Smooth muscle cell (in vitro differentiated cells): ENCODE measurements at regions not wholly inside any gene's neighbourhood (a gene's known extent, or its start where the extent isn't known, plus 50 kb on each side); places are given as distances from the start of the nearest gene placed in this dataset.

ENCODE experiments used
- DNase-seq: peaks from one replicate; lab custom pipeline; 2025; ENCODE audit not compliant: unreplicated experiment; lab: John Stamatoyannopoulos, UW
- H2AFZ ChIP-seq: fragments of 200-600 bp; sonication (generic); 2 replicates; pipeline ENCODE4 v1.6.0; 2016; ENCODE audit warnings: antibody characterized with exemption, low read depth, mild to moderate bottlenecking
- H3F3A ChIP-seq: fragments of 200-600 bp; sonication (generic); 2 replicates; pipeline ENCODE4 v1.6.0; 2017; ENCODE audit warnings: antibody characterized with exemption, low read depth
- H3K27ac ChIP-seq: fragments of 200-600 bp; sonication (generic); 2 replicates; pipeline ENCODE4 v1.5.1; 2016; ENCODE audit warnings: low read depth, mild to moderate bottlenecking
- H3K27me3 ChIP-seq: fragments of 200-600 bp; sonication (generic); 2 replicates; pipeline ENCODE4 v1.6.1; 2016; ENCODE audit warnings: low read depth, mild to moderate bottlenecking
- H3K36me3 ChIP-seq: fragments of 200-600 bp; sonication (generic); 2 replicates; pipeline ENCODE4 v1.5.1; 2016; ENCODE audit warnings: low read depth
- H3K4me1 ChIP-seq: fragments of 200-600 bp; sonication (generic); 2 replicates; pipeline ENCODE4 v1.5.1; 2016; ENCODE audit warnings: low read depth
- H3K4me2 ChIP-seq: fragments of 200-600 bp; sonication (generic); 2 replicates; pipeline ENCODE4 v1.6.0; 2016; ENCODE audit warnings: mild to moderate bottlenecking
- H3K4me3 ChIP-seq: fragments of 200-600 bp; sonication (generic); 2 replicates; pipeline ENCODE4 v1.5.1; 2016; ENCODE audit warnings: mild to moderate bottlenecking
- H3K79me2 ChIP-seq: fragments of 200-600 bp; sonication (generic); 2 replicates; pipeline ENCODE4 v1.6.0; 2016; ENCODE audit warnings: low read depth, mild to moderate bottlenecking
- H3K9ac ChIP-seq: fragments of 200-600 bp; sonication (generic); 2 replicates; pipeline ENCODE4 v1.6.0; 2016; ENCODE audit warnings: low read depth
- H3K9me3 ChIP-seq: fragments of 200-600 bp; sonication (generic); replicated peaks from 2 replicates; pipeline ENCODE4 v1.5.1; 2016; ENCODE audit warnings: low read depth
- H4K20me1 ChIP-seq: fragments of 200-600 bp; sonication (generic); 2 replicates; pipeline ENCODE4 v1.6.0; 2016; ENCODE audit warnings: low read depth
- WGBS: methylation state at CpG from one replicate; pipeline ENCODE4 v1.1.7; 2016; ENCODE audit warnings: low lambda C conversion rate; 5-methylcytosine and 5-hydroxymethylcytosine counted together
- TF ChIP-seq, protein P1 (sequence below): fragments of 200-600 bp; sonication (generic); IDR thresholded peaks from 2 replicates; pipeline ENCODE4 v1.5.1; 2017; ENCODE audit warnings: borderline replicate concordance, mild to moderate bottlenecking, antibody characterized with exemption; ENCODE audit not compliant: insufficient read depth, poor library complexity, severe bottlenecking

- TF ChIP-seq, protein P1, sequence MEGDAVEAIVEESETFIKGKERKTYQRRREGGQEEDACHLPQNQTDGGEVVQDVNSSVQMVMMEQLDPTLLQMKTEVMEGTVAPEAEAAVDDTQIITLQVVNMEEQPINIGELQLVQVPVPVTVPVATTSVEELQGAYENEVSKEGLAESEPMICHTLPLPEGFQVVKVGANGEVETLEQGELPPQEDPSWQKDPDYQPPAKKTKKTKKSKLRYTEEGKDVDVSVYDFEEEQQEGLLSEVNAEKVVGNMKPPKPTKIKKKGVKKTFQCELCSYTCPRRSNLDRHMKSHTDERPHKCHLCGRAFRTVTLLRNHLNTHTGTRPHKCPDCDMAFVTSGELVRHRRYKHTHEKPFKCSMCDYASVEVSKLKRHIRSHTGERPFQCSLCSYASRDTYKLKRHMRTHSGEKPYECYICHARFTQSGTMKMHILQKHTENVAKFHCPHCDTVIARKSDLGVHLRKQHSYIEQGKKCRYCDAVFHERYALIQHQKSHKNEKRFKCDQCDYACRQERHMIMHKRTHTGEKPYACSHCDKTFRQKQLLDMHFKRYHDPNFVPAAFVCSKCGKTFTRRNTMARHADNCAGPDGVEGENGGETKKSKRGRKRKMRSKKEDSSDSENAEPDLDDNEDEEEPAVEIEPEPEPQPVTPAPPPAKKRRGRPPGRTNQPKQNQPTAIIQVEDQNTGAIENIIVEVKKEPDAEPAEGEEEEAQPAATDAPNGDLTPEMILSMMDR: no peak
- no peaks in the 10 kb centered on the region for H3K27me3 ChIP-seq
- no peak overlapping the region for H3K27ac ChIP-seq
- peaks cover 9% of the 10 kb centered on the region for H3K4me1 ChIP-seq
- H4K20me1 ChIP-seq: no peaks in the 10 kb centered on the region
- no peaks in the 10 kb centered on the region for H3K36me3 ChIP-seq
- H2AFZ ChIP-seq: peak overlapping the region; percentile 34
- no peak overlapping the region for H3K4me3 ChIP-seq
- H3K4me2 ChIP-seq: no peak overlapping the region
- H3K79me2 ChIP-seq: no peaks in the 10 kb centered on the region
- no peaks in the 10 kb centered on the region for H3F3A ChIP-seq
- no peak overlapping the region for H3K9ac ChIP-seq
- H3K9me3 ChIP-seq: no peaks in the 10 kb centered on the region
- DNase-seq: no peak
Measured at GRCh38 chr3:41076399-41076798, 122.9 kb upstream of the CTNNB1 start.

DNA sequence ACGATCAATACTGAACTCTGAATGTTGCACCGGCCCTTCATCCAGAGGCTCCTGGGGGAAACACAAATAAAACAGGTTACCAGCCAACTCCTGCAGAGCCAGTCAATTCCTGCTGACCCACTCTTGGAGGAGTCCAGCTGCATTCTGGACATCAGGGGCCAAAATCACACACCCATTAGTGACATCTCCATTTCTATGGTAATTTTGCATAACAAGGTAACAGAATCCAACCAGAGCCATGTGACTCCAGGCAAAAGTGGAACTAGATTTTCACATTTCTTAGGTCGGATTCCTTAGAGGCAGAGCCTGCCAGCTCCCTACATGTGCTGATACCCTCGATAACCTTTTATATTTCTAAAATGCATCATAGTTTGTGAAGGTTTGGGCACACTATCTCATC is 119.2 kb upstream of the CTNNB1 start:
- Histone ChIP-seq H3K9ac (no peak overlapping the region), H3K36me3 (no peaks in the 10 kb centered on the region), H3K4me1 (peaks cover 9% of the 10 kb centered on the region), H3K4me2 (no peak overlapping the region), H2AFZ (no peak overlapping the region), H3K4me3 (no peak overlapping the region), H3K27ac (no peak overlapping the region), H4K20me1 (no peaks in the 10 kb centered on the region), H3K27me3 (no peaks in the 10 kb centered on the region), H3F3A (no peaks in the 10 kb centered on the region), H3K9me3 (no peaks in the 10 kb centered on the region), H3K79me2 (no peaks in the 10 kb centered on the region)
- TF ChIP-seq, protein P1: no peak
- WGBS: 80% methylated on average over 4 of the region's 4 CpGs
- DNase-seq: no peak

DNA sequence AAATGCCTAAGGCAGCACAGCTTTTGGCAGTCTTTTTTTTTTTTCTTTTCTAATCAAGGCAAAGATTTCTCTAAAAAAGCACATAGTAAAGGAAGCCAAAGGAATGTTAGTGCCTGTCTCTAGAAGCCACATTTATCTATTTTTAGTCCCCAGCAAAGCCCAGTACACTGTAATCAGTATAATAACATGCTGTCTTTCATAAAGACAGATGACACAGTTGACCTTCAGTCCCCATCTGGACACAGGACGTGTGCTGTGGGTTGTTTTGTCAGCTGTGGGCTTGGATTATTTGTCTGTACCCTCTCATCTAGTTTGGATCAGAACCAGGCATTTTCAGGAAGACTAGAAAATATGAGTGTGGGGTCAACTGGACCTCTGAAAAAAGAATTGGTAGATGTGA is 110.4 kb upstream of the CTNNB1 start:
- no peaks in the 10 kb centered on the region for H3K36me3 ChIP-seq
- no peak overlapping the region for H3K4me3 ChIP-seq
- H2AFZ ChIP-seq: no peak overlapping the region
- no peak overlapping the region for H3K27ac ChIP-seq
- H3K27me3 ChIP-seq: no peaks in the 10 kb centered on the region
- H3K79me2 ChIP-seq: no peaks in the 10 kb centered on the region
- WGBS: 13% methylated on average over 1 of the region's 1 CpG
- H3K4me2 ChIP-seq: peak overlapping the region; percentile 3
- H3K4me1 ChIP-seq: no peaks in the 10 kb centered on the region
- no peak for DNase-seq
- TF ChIP-seq, protein P1: no peak
- H3F3A ChIP-seq: peaks cover 5% of the 10 kb centered on the region
- H3K9ac ChIP-seq: no peak overlapping the region
- H3K9me3 ChIP-seq: no peaks in the 10 kb centered on the region
- no peaks in the 10 kb centered on the region for H4K20me1 ChIP-seq

DNA sequence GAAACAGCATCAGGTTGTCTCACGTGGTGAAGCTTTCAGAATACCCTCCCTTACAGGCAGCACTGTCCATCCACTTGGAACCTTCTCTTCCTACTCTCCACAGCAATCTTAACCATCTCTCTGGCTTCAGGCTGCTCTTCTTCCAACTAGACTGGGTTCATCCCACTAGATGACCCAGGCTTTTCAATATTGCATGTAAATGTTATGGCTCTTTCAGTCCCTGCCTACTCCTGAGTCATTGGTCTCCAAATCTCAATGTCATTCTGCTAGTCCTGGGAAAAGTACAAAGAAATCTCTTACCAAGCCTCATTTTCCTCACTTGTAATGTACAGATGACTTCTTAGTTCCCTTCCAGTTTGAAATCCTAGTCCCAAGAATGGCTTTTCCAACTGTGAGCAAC is 109.7 kb upstream of the CTNNB1 start:
- no peak overlapping the region for H3K4me3 ChIP-seq
- TF ChIP-seq, protein P1: no peak
- H3K36me3 ChIP-seq: no peaks in the 10 kb centered on the region
- DNase-seq: no peak
- no peaks in the 10 kb centered on the region for H3K4me1 ChIP-seq
- no peaks in the 10 kb centered on the region for H3K27me3 ChIP-seq
- no peak overlapping the region for H3K4me2 ChIP-seq
- no peak overlapping the region for H3K27ac ChIP-seq
- H2AFZ ChIP-seq: no peak overlapping the region
- WGBS: 95% methylated on average over 1 of the region's 1 CpG
- H3F3A ChIP-seq: peaks cover 5% of the 10 kb centered on the region
- no peak overlapping the region for H3K9ac ChIP-seq
- no peaks in the 10 kb centered on the region for H3K79me2 ChIP-seq
- no peaks in the 10 kb centered on the region for H4K20me1 ChIP-seq
- no peaks in the 10 kb centered on the region for H3K9me3 ChIP-seq
